HL-60 (cell line): ENCODE measurements at regions not wholly inside any gene's neighbourhood (a gene's known extent, or its start where the extent isn't known, plus 50 kb on each side); places are given as distances from the start of the nearest gene placed in this dataset.

Experiments used
- CTCF ChIP-seq: IDR thresholded peaks from one replicate; pipeline ENCODE4 v1.5.1; 2011; ENCODE audit warnings: low read length, control low read depth, inconsistent platforms; ENCODE audit not compliant: insufficient read depth
- GABPA ChIP-seq: IDR thresholded peaks from 2 replicates; pipeline ENCODE4 v1.6.1; 2012; ENCODE audit warnings: low read depth
- REST ChIP-seq: IDR thresholded peaks from 2 replicates; pipeline ENCODE4 v1.6.1; 2012; ENCODE audit warnings: low read depth; ENCODE audit not compliant: insufficient replicate concordance

GRCh38 chr3:144098691-144099090 lies 127.1 kb downstream of the DIPK2A start:
- no peak for TF ChIP-seq CTCF
- TF ChIP-seq REST = no peak
- TF ChIP-seq GABPA = no peak
